ENCODE measurements at regions not wholly inside any gene's neighbourhood (a gene's known extent, or its start where the extent isn't known, plus 50 kb on each side); places are given as distances from the start of the nearest gene placed in this dataset.
"Not testable (repeated sequence)": the region's sequence is repeated elsewhere in the genome, so short reads cannot be mapped to it uniquely, and the experiment has no call there.

- no peaks in the 10 kb centered on the region for H3K9me3 ChIP-seq (ENCODE audit: control insufficient read depth in 1 of 2, low read length in 2 of 2)
- H3K36me3 ChIP-seq (ENCODE audit: control insufficient read depth in 1 of 2, insufficient read depth in 2 of 2, low read length in 2 of 2) = no peaks in the 10 kb centered on the region
- H3K4me1 ChIP-seq (ENCODE audit: control insufficient read depth in 1 of 2, insufficient read depth in 2 of 2, low read length in 2 of 2) = no peaks in the 10 kb centered on the region
- no peak overlapping the region for H3K4me3 ChIP-seq (ENCODE audit: low read depth in 1 of 2, low read length in 2 of 2)
- H3K27me3 ChIP-seq (ENCODE audit: low read depth, low read length) = no peaks in the 10 kb centered on the region
- no peak overlapping the region for H3K27ac ChIP-seq (ENCODE audit: low read length)
Observed at GRCh38 chr4:85132117-85132516, 165.6 kb upstream of the WDFY3 start.

GRCh38 chr4:85132570-85132969 lies 166.1 kb upstream of the WDFY3 start:
- Histone ChIP-seq H3K9me3 (ENCODE audit: control insufficient read depth in 1 of 2, low read length in 2 of 2) (no peaks in the 10 kb centered on the region), H3K27me3 (ENCODE audit: low read depth, low read length) (no peaks in the 10 kb centered on the region), H3K4me3 (ENCODE audit: low read depth in 1 of 2, low read length in 2 of 2) (no peak overlapping the region), H3K27ac (ENCODE audit: low read length) (no peak overlapping the region), H3K4me1 (ENCODE audit: control insufficient read depth in 1 of 2, insufficient read depth in 2 of 2, low read length in 2 of 2) (no peaks in the 10 kb centered on the region), H3K36me3 (ENCODE audit: control insufficient read depth in 1 of 2, insufficient read depth in 2 of 2, low read length in 2 of 2) (no peaks in the 10 kb centered on the region)

GRCh38 chr4:85139749-85140148 lies 173.3 kb upstream of the WDFY3 start:
- not testable (repeated sequence) for H3K27me3 ChIP-seq (ENCODE audit: low read depth, low read length); H3K36me3 ChIP-seq (ENCODE audit: control insufficient read depth in 1 of 2, insufficient read depth in 2 of 2, low read length in 2 of 2); H3K4me1 ChIP-seq (ENCODE audit: control insufficient read depth in 1 of 2, insufficient read depth in 2 of 2, low read length in 2 of 2); H3K9me3 ChIP-seq (ENCODE audit: control insufficient read depth in 1 of 2, low read length in 2 of 2); H3K27ac ChIP-seq (ENCODE audit: low read length); H3K4me3 ChIP-seq (ENCODE audit: low read depth in 1 of 2, low read length in 2 of 2)

GRCh38 chr4:85142451-85142850 lies 176.0 kb upstream of the WDFY3 start:
- no peaks in the 10 kb centered on the region for H3K9me3 ChIP-seq (ENCODE audit: control insufficient read depth in 1 of 2, low read length in 2 of 2)
- H3K4me3 ChIP-seq (ENCODE audit: low read depth in 1 of 2, low read length in 2 of 2) = no peak overlapping the region
- H3K27ac ChIP-seq (ENCODE audit: low read length) = no peak overlapping the region
- no peaks in the 10 kb centered on the region for H3K4me1 ChIP-seq (ENCODE audit: control insufficient read depth in 1 of 2, insufficient read depth in 2 of 2, low read length in 2 of 2)
- H3K36me3 ChIP-seq (ENCODE audit: control insufficient read depth in 1 of 2, insufficient read depth in 2 of 2, low read length in 2 of 2) = no peaks in the 10 kb centered on the region
- H3K27me3 ChIP-seq (ENCODE audit: low read depth, low read length) = no peaks in the 10 kb centered on the region

- no peaks in the 10 kb centered on the region for H3K27me3 ChIP-seq (ENCODE audit: low read depth, low read length)
- no peak overlapping the region for H3K27ac ChIP-seq (ENCODE audit: low read length)
- no peaks in the 10 kb centered on the region for H3K4me1 ChIP-seq (ENCODE audit: control insufficient read depth in 1 of 2, insufficient read depth in 2 of 2, low read length in 2 of 2)
- H3K36me3 ChIP-seq (ENCODE audit: control insufficient read depth in 1 of 2, insufficient read depth in 2 of 2, low read length in 2 of 2) = no peaks in the 10 kb centered on the region
- H3K9me3 ChIP-seq (ENCODE audit: control insufficient read depth in 1 of 2, low read length in 2 of 2) = no peaks in the 10 kb centered on the region
- peak overlapping the region in 1 of 2 donors; percentile 22 for H3K4me3 ChIP-seq (ENCODE audit: low read depth in 1 of 2, low read length in 2 of 2)
Observed at GRCh38 chr4:85147481-85148076, 181.1 kb upstream of the WDFY3 start.

GRCh38 chr4:85149676-85150075 lies 183.2 kb upstream of the WDFY3 start:
- no peaks in the 10 kb centered on the region for H3K4me1 ChIP-seq (ENCODE audit: control insufficient read depth in 1 of 2, insufficient read depth in 2 of 2, low read length in 2 of 2)
- no peaks in the 10 kb centered on the region for H3K27me3 ChIP-seq (ENCODE audit: low read depth, low read length)
- H3K27ac ChIP-seq (ENCODE audit: low read length) = no peak overlapping the region
- H3K9me3 ChIP-seq (ENCODE audit: control insufficient read depth in 1 of 2, low read length in 2 of 2) = no peaks in the 10 kb centered on the region
- no peak overlapping the region for H3K4me3 ChIP-seq (ENCODE audit: low read depth in 1 of 2, low read length in 2 of 2)
- no peaks in the 10 kb centered on the region for H3K36me3 ChIP-seq (ENCODE audit: control insufficient read depth in 1 of 2, insufficient read depth in 2 of 2, low read length in 2 of 2)

GRCh38 chr4:85151371-85151770 lies 184.9 kb upstream of the WDFY3 start:
- Histone ChIP-seq H3K36me3 (ENCODE audit: control insufficient read depth in 1 of 2, insufficient read depth in 2 of 2, low read length in 2 of 2) (no peaks in the 10 kb centered on the region), H3K4me3 (ENCODE audit: low read depth in 1 of 2, low read length in 2 of 2) (no peak overlapping the region), H3K9me3 (ENCODE audit: control insufficient read depth in 1 of 2, low read length in 2 of 2) (no peaks in the 10 kb centered on the region), H3K27ac (ENCODE audit: low read length) (no peak overlapping the region), H3K4me1 (ENCODE audit: control insufficient read depth in 1 of 2, insufficient read depth in 2 of 2, low read length in 2 of 2) (no peaks in the 10 kb centered on the region), H3K27me3 (ENCODE audit: low read depth, low read length) (no peaks in the 10 kb centered on the region)

- Histone ChIP-seq H3K9me3 (ENCODE audit: control insufficient read depth in 1 of 2, low read length in 2 of 2) (no peaks in the 10 kb centered on the region), H3K4me1 (ENCODE audit: control insufficient read depth in 1 of 2, insufficient read depth in 2 of 2, low read length in 2 of 2) (no peaks in the 10 kb centered on the region), H3K4me3 (ENCODE audit: low read depth in 1 of 2, low read length in 2 of 2) (no peak overlapping the region), H3K36me3 (ENCODE audit: control insufficient read depth in 1 of 2, insufficient read depth in 2 of 2, low read length in 2 of 2) (no peaks in the 10 kb centered on the region), H3K27ac (ENCODE audit: low read length) (no peak overlapping the region), H3K27me3 (ENCODE audit: low read depth, low read length) (no peaks in the 10 kb centered on the region)
Observed at GRCh38 chr4:85151786-85152185, 185.3 kb upstream of the WDFY3 start.

GRCh38 chr4:85152480-85152879 lies 186.0 kb upstream of the WDFY3 start:
- H3K4me1 ChIP-seq (ENCODE audit: control insufficient read depth in 1 of 2, insufficient read depth in 2 of 2, low read length in 2 of 2) = no peaks in the 10 kb centered on the region
- H3K4me3 ChIP-seq (ENCODE audit: low read depth in 1 of 2, low read length in 2 of 2) = no peak overlapping the region
- H3K9me3 ChIP-seq (ENCODE audit: control insufficient read depth in 1 of 2, low read length in 2 of 2) = no peaks in the 10 kb centered on the region
- H3K27me3 ChIP-seq (ENCODE audit: low read depth, low read length) = no peaks in the 10 kb centered on the region
- H3K36me3 ChIP-seq (ENCODE audit: control insufficient read depth in 1 of 2, insufficient read depth in 2 of 2, low read length in 2 of 2) = no peaks in the 10 kb centered on the region
- H3K27ac ChIP-seq (ENCODE audit: low read length) = no peak overlapping the region

GRCh38 chr4:85153221-85153620 lies 186.7 kb upstream of the WDFY3 start:
- H3K9me3 ChIP-seq (ENCODE audit: control insufficient read depth in 1 of 2, low read length in 2 of 2) = no peaks in the 10 kb centered on the region
- H3K27ac ChIP-seq (ENCODE audit: low read length) = no peak overlapping the region
- no peaks in the 10 kb centered on the region for H3K4me1 ChIP-seq (ENCODE audit: control insufficient read depth in 1 of 2, insufficient read depth in 2 of 2, low read length in 2 of 2)
- H3K36me3 ChIP-seq (ENCODE audit: control insufficient read depth in 1 of 2, insufficient read depth in 2 of 2, low read length in 2 of 2) = no peaks in the 10 kb centered on the region
- H3K27me3 ChIP-seq (ENCODE audit: low read depth, low read length) = no peaks in the 10 kb centered on the region
- no peak overlapping the region for H3K4me3 ChIP-seq (ENCODE audit: low read depth in 1 of 2, low read length in 2 of 2)

- H3K27ac ChIP-seq (ENCODE audit: low read length) = no peak overlapping the region
- no peaks in the 10 kb centered on the region for H3K36me3 ChIP-seq (ENCODE audit: control insufficient read depth in 1 of 2, insufficient read depth in 2 of 2, low read length in 2 of 2)
- no peaks in the 10 kb centered on the region for H3K4me1 ChIP-seq (ENCODE audit: control insufficient read depth in 1 of 2, insufficient read depth in 2 of 2, low read length in 2 of 2)
- H3K27me3 ChIP-seq (ENCODE audit: low read depth, low read length) = no peaks in the 10 kb centered on the region
- no peak overlapping the region for H3K4me3 ChIP-seq (ENCODE audit: low read depth in 1 of 2, low read length in 2 of 2)
- no peaks in the 10 kb centered on the region for H3K9me3 ChIP-seq (ENCODE audit: control insufficient read depth in 1 of 2, low read length in 2 of 2)
Observed at GRCh38 chr4:85154591-85154990, 188.1 kb upstream of the WDFY3 start.

GRCh38 chr4:85165808-85166207 lies 199.3 kb upstream of the WDFY3 start:
- no peaks in the 10 kb centered on the region for H3K4me1 ChIP-seq (ENCODE audit: control insufficient read depth in 1 of 2, insufficient read depth in 2 of 2, low read length in 2 of 2)
- no peak overlapping the region for H3K4me3 ChIP-seq (ENCODE audit: low read depth in 1 of 2, low read length in 2 of 2)
- no peaks in the 10 kb centered on the region for H3K36me3 ChIP-seq (ENCODE audit: control insufficient read depth in 1 of 2, insufficient read depth in 2 of 2, low read length in 2 of 2)

More at GRCh38 chr4:85165808-85166207, 199.3 kb upstream of the WDFY3 start:
- H3K27ac ChIP-seq (ENCODE audit: low read length) = no peak overlapping the region
- H3K27me3 ChIP-seq (ENCODE audit: low read depth, low read length) = no peaks in the 10 kb centered on the region
- H3K9me3 ChIP-seq (ENCODE audit: control insufficient read depth in 1 of 2, low read length in 2 of 2) = peaks cover 0 to 4% of the 10 kb centered on the region in 2 donors
